H1 (cell line): ENCODE measurements at regions not wholly inside any gene's neighbourhood (a gene's known extent, or its start where the extent isn't known, plus 50 kb on each side); places are given as distances from the start of the nearest gene placed in this dataset.

ENCODE experiments used
- CTCF ChIA-PET: fragments of 300-600 bp; sonication (Branson Sonifier 250); formaldehyde crosslinking; loops from one replicate; lab custom pipeline; 2021; ENCODE audit not compliant: partially characterized antibody; lab: Charles Lee
- POLR2A ChIA-PET: fragments of 300-600 bp; sonication (Branson Sonifier 250); formaldehyde crosslinking; loops from one replicate; lab custom pipeline; 2021; ENCODE audit warnings: inconsistent platforms; ENCODE audit not compliant: partially characterized antibody; lab: Charles Lee
- DNase-seq, 2 experiments: peaks; one replicate each; pipeline versions ENCODE4 v3.0.0 to v3.0.0-alpha.2; 2010 to 2022; ENCODE audit warnings: low spot score in 2 of 2, low read depth in 1 of 2, mixed read lengths in 1 of 2
- FAIRE-seq: peaks from 2 replicates; lab custom pipeline; 2011; peaks lifted over from hg19 to GRCh38; lab: Jason Lieb, UNC
- H2AFZ ChIP-seq: 2 replicates; pipeline ENCODE4 v1.8.1; 2012; ENCODE audit warnings: low read length, inconsistent platforms
- H2AK5ac ChIP-seq: 2 replicates; pipeline ENCODE4 v1.6.1; 2013; ENCODE audit warnings: low read depth, low read length
- H2BK120ac ChIP-seq: replicated peaks from 2 replicates; pipeline ENCODE3; 2013; ENCODE audit warnings: low read depth, low read length, inconsistent platforms
- H2BK12ac ChIP-seq: 2 replicates; pipeline ENCODE4 v1.6.1; 2013; ENCODE audit warnings: low read depth, low read length
- H2BK15ac ChIP-seq: 2 replicates; pipeline ENCODE4 v1.6.1; 2013; ENCODE audit warnings: low read length
- H2BK20ac ChIP-seq: 2 replicates; pipeline ENCODE4 v1.6.1; 2013; ENCODE audit warnings: low read length
- H2BK5ac ChIP-seq: 2 replicates; pipeline ENCODE4 v1.6.1; 2013; ENCODE audit warnings: low read depth, low read length
- H3K14ac ChIP-seq: 2 replicates; pipeline ENCODE4 v1.6.1; 2013; ENCODE audit warnings: inconsistent platforms; ENCODE audit not compliant: insufficient read length
- H3K18ac ChIP-seq: 2 replicates; pipeline ENCODE4 v1.6.1; 2013; ENCODE audit warnings: low read length; ENCODE audit errors: extremely low read depth
- H3K23ac ChIP-seq: 2 replicates; pipeline ENCODE4 v1.6.1; 2013; ENCODE audit warnings: inconsistent platforms; ENCODE audit not compliant: insufficient read length
- H3K23me2 ChIP-seq: 2 replicates; pipeline ENCODE4 v1.6.1; 2013; ENCODE audit warnings: low read depth, low read length
- H3K27ac ChIP-seq: 2 replicates; pipeline ENCODE4 v1.6.1; 2011; ENCODE audit warnings: low read depth, low read length, inconsistent platforms
- H3K27me3 ChIP-seq, 4 experiments: replicated peaks in 1 of 4; 1 replicate in 1 of 4; 2 replicates in 3 of 4; pipeline versions ENCODE4 v1.6.1 to v1.8.1; 2011 to 2013; ENCODE audit warnings: low read length in 3 of 4, mild to moderate bottlenecking in 3 of 4, inconsistent platforms in 2 of 4, mixed read lengths in 2 of 4, moderate library complexity in 1 of 4; ENCODE audit not compliant: control insufficient read depth in 3 of 4, insufficient read depth in 3 of 4; ENCODE audit errors: extremely low read depth in 1 of 4
- H3K36me3 ChIP-seq, 4 experiments: 2 replicates each; pipeline versions ENCODE4 v1.6.1 to v1.8.1; 2011 to 2013; ENCODE audit warnings: mild to moderate bottlenecking in 4 of 4, low read length in 3 of 4, moderate library complexity in 2 of 4, control low read depth in 1 of 4, inconsistent platforms in 1 of 4; ENCODE audit not compliant: insufficient read depth in 4 of 4, control insufficient read depth in 2 of 4
- H3K4ac ChIP-seq: replicated peaks from 2 replicates; pipeline ENCODE3; 2013; ENCODE audit warnings: low read length, low read depth, mixed read lengths, inconsistent platforms; ENCODE audit not compliant: insufficient read length
- H3K4me1 ChIP-seq, 4 experiments: replicated peaks in 1 of 4; 1 replicate in 1 of 4; 2 replicates in 3 of 4; pipeline versions ENCODE4 v1.6.1 to v1.8.1; 2011 to 2013; ENCODE audit warnings: low read length in 3 of 4, inconsistent platforms in 2 of 4, mixed read lengths in 1 of 4; ENCODE audit not compliant: insufficient read depth in 4 of 4, control insufficient read depth in 3 of 4
- H3K4me2 ChIP-seq, 2 experiments: 2 replicates each; pipeline versions ENCODE4 v1.6.1 to v1.8.1; 2011 to 2013; ENCODE audit warnings: low read depth in 2 of 2, low read length in 2 of 2, control low read depth in 1 of 2, inconsistent platforms in 1 of 2, mild to moderate bottlenecking in 1 of 2; ENCODE audit not compliant: insufficient read depth in 1 of 2
- H3K4me3 ChIP-seq, 4 experiments: fragments of 200-600, 300-600 bp in 1 of 4; sonication (generic), shearing (Covaris generic), sonication (Bioruptor Twin) in 1 of 4; 2 replicates each; pipeline versions ENCODE4 v1.5.1 to v1.8.1; 2011 to 2016; ENCODE audit warnings: low read length in 4 of 4, low read depth in 3 of 4, control low read depth in 2 of 4, inconsistent platforms in 2 of 4, mild to moderate bottlenecking in 2 of 4, mixed read lengths in 1 of 4, moderate library complexity in 1 of 4; ENCODE audit not compliant: insufficient read depth in 2 of 4; ENCODE audit errors: extremely low read depth in 1 of 4
- H3K56ac ChIP-seq: replicated peaks from 2 replicates; pipeline ENCODE3; 2013; ENCODE audit warnings: low read depth, mild to moderate bottlenecking, mixed read lengths, low read length, inconsistent platforms; ENCODE audit not compliant: insufficient read length
- H3K79me1 ChIP-seq: 2 replicates; pipeline ENCODE4 v1.6.1; 2013; ENCODE audit warnings: low read depth, low read length, control low read depth
- H3K79me2 ChIP-seq, 2 experiments: 2 replicates each; pipeline versions ENCODE4 v1.6.1 to v1.8.1; 2012 to 2013; ENCODE audit warnings: low read length in 2 of 2, mild to moderate bottlenecking in 2 of 2, inconsistent platforms in 1 of 2; ENCODE audit not compliant: insufficient read depth in 2 of 2, control insufficient read depth in 1 of 2
- H3K9ac ChIP-seq, 4 experiments: replicated peaks in 1 of 4; 1 replicate in 1 of 4; 2 replicates in 3 of 4; pipeline versions ENCODE4 v1.6.1 to v1.8.1; 2011 to 2013; ENCODE audit warnings: low read depth in 3 of 4, low read length in 3 of 4, control low read depth in 2 of 4, mild to moderate bottlenecking in 2 of 4, moderate library complexity in 2 of 4, inconsistent platforms in 1 of 4; ENCODE audit errors: extremely low read depth in 1 of 4
- H3K9me3 ChIP-seq, 2 experiments: 2 replicates each; pipeline versions ENCODE4 v1.6.1 to v1.8.1; 2012 to 2013; ENCODE audit warnings: mild to moderate bottlenecking in 2 of 2, moderate library complexity in 2 of 2, control low read depth in 1 of 2, inconsistent platforms in 1 of 2, low read depth in 1 of 2, low read length in 1 of 2, mixed read lengths in 1 of 2; ENCODE audit not compliant: insufficient read depth in 2 of 2
- H4K20me1 ChIP-seq, 2 experiments: replicated peaks in 1 of 2; 2 replicates each; pipeline versions ENCODE3 to v1.8.1; 2011 to 2013; ENCODE audit warnings: inconsistent platforms in 2 of 2, low read length in 2 of 2, mild to moderate bottlenecking in 1 of 2; ENCODE audit not compliant: insufficient read depth in 2 of 2, control insufficient read depth in 1 of 2
- H4K5ac ChIP-seq: 2 replicates; pipeline ENCODE4 v1.6.1; 2013; ENCODE audit warnings: low read length, low read depth, mixed read lengths, inconsistent platforms; ENCODE audit not compliant: insufficient read length
- H4K8ac ChIP-seq: 2 replicates; pipeline ENCODE4 v1.8.0; 2013; ENCODE audit warnings: mild to moderate bottlenecking, moderate library complexity, low read length, inconsistent platforms; ENCODE audit not compliant: insufficient read depth; ENCODE audit errors: extremely low read depth
- H4K91ac ChIP-seq: replicated peaks from 2 replicates; pipeline ENCODE3; 2013; ENCODE audit warnings: low read length, mixed read lengths, inconsistent platforms; ENCODE audit not compliant: insufficient read length
- ASH2L ChIP-seq: fragments of 200-600, 300-600 bp; sonication (generic); IDR thresholded peaks from one replicate; pipeline ENCODE4 v1.7.1; 2017; ENCODE audit warnings: low read length
- EGR1 ChIP-seq: IDR thresholded peaks from 2 replicates; pipeline ENCODE4 v1.6.1; 2011; ENCODE audit warnings: low read depth, low read length, borderline replicate concordance
- NANOG ChIP-seq: IDR thresholded peaks from 2 replicates; pipeline ENCODE4 v1.6.1; 2011; ENCODE audit warnings: low read length, low read depth, mild to moderate bottlenecking, inconsistent platforms; ENCODE audit not compliant: insufficient read depth, poor library complexity, severe bottlenecking
- TBP ChIP-seq: IDR thresholded peaks from 2 replicates; pipeline ENCODE4 v1.6.1; 2011; ENCODE audit warnings: low read depth, low read length, improper control_type of control experiment
- whole genome bisulfite sequencing, 2 experiments: shearing (Covaris generic) in 1 of 2; methylation state at CpG; one replicate each; pipeline versions ENCODE4 v1.1.6 to v1.1.7; 2013 to 2015; ENCODE audit warnings: low lambda C conversion rate in 2 of 2, mixed read lengths in 2 of 2, inconsistent platforms in 1 of 2, low coverage in 1 of 2, missing lambda C conversion rate in 1 of 2; ENCODE audit not compliant: insufficient replicate concordance in 2 of 2, insufficient coverage in 1 of 2, insufficient read length in 1 of 2; ENCODE audit errors: extremely low coverage in 1 of 2, missing lambda C conversion rate in 1 of 2; 5-methylcytosine and 5-hydroxymethylcytosine counted together
- TF ChIP-seq, protein P1 (sequence below): IDR thresholded peaks from 2 replicates; pipeline ENCODE4 v1.6.1; 2012; ENCODE audit warnings: inconsistent platforms

DNA sequence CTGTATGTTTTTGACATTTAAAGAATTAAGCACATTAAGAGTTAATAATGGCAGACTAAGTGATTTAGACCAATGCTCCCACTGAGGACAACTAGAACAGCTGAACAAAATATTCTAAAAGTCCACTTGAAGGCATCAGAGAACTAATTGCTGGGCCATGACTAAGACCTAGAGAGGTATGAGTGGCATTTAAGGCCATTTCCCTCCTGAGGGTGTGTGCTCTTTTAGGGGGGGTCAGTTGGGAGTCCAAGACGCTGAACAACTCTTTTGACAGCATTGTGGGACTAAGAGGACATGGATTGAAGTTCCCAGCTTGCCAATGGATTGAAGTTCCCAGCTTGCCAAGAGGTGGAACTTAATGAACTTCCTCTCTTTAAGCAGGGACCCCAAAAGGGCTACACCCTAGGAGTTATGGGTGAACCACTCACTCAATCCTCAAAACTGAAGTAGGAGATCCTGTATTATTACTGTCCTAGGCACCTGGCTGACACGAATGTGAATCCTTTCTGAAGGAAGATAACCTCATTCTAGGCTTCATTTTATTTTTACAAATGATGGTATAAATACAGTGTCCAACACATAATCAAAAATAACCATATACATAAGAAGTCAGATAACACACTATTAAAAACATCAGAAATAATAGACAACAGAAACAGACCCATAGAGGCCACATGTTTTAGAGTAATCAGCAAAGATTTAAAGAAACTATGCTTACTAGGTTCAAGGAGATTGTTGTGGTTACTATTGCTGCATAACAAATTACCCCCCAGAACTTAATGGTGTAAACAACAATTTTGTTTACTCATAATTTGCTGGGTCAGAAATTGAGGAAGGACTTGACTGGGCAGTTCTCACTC, 175.1 kb downstream of the VEGFA start:
- WGBS, 2 experiments: 85% methylated on average over 2 of the region's 2 CpGs; no CpG with 5 or more reads in 1 of the 2 experiments
- TF ChIP-seq EGR1 (no peak), NANOG (no peak), TBP (no peak), ASH2L (no peak)
- TF ChIP-seq, protein P1, sequence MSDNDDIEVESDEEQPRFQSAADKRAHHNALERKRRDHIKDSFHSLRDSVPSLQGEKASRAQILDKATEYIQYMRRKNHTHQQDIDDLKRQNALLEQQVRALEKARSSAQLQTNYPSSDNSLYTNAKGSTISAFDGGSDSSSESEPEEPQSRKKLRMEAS: no peak
- TF ChIP-seq, all 59 proteins: peak for 0
- DNase-seq (no peak), FAIRE-seq (no peak)
- no peak overlapping the region for H3K56ac ChIP-seq
- H3K9ac ChIP-seq: no peak overlapping the region
- no peak overlapping the region for H3K4me2 ChIP-seq
- H3K14ac ChIP-seq: no peak overlapping the region
- H4K91ac ChIP-seq: no peak overlapping the region
- H3K4me1 ChIP-seq: peaks cover 0 to 6% (median 0%) of the 10 kb centered on the region in 4 experiments; a peak in 4 of 7 replicates
- H4K8ac ChIP-seq: no peak overlapping the region
- H3K36me3 ChIP-seq: no peaks in the 10 kb centered on the region
- no peak overlapping the region for H2AFZ ChIP-seq
- H3K4ac ChIP-seq: no peak overlapping the region
- H3K9me3 ChIP-seq: no peaks in the 10 kb centered on the region
- H4K5ac ChIP-seq: no peak overlapping the region
- no peak overlapping the region for H2BK20ac ChIP-seq
- no peak overlapping the region for H3K27ac ChIP-seq
- no peaks in the 10 kb centered on the region for H3K27me3 ChIP-seq
- H3K79me2 ChIP-seq: no peaks in the 10 kb centered on the region
- H3K4me3 ChIP-seq: no peak overlapping the region
- ChIA-PET POLR2A (interaction anchor here (1.6 to 1.7 kb wide), 2 partner anchors 22 to 175 kb away, joined by 4 to 6 read pairs; partner anchors contain the start of gene VEGFA), CTCF (interaction anchor here (0.7 to 2.0 kb wide), 5 partner anchors 9 to 186 kb away, joined by 3 to 6 read pairs (median 5); no protein-coding TSS in a partner anchor)
- no peaks in the 10 kb centered on the region for H3K23me2 ChIP-seq
- no peaks in the 10 kb centered on the region for H4K20me1 ChIP-seq
- H2BK5ac ChIP-seq: no peak overlapping the region
- H2BK12ac ChIP-seq: no peak overlapping the region
- no peak overlapping the region for H2BK120ac ChIP-seq
- no peak overlapping the region for H2BK15ac ChIP-seq
- no peaks in the 10 kb centered on the region for H3K79me1 ChIP-seq
- no peak overlapping the region for H2AK5ac ChIP-seq
- no peak overlapping the region for H3K23ac ChIP-seq
- no peak overlapping the region for H3K18ac ChIP-seq
